B cell (primary cell): ENCODE measurements at regions not wholly inside any gene's neighbourhood (a gene's known extent, or its start where the extent isn't known, plus 50 kb on each side); places are given as distances from the start of the nearest gene placed in this dataset.
"Not testable (repeated sequence)": the region's sequence is repeated elsewhere in the genome, so short reads cannot be mapped to it uniquely, and the experiment has no call there.

Experiments
- ATAC-seq: fragments of 200-7000 bp; cut with Tn5 transposase; one replicate; pipeline ENCODE4 v1.10.0; 2021; ENCODE audit warnings: low read depth, mild to moderate bottlenecking, moderate number of reproducible peaks, moderate library complexity
- CTCF ChIA-PET: fragments of 350-600 bp; sonication (Branson Sonifier 250); formaldehyde crosslinking; loops from one replicate; lab custom pipeline; 2021; ENCODE audit warnings: antibody characterized with exemption, inconsistent platforms; lab: Charles Lee
- POLR2A ChIA-PET: fragments of 350-600 bp; sonication (Branson Sonifier 250); formaldehyde crosslinking; loops from one replicate; lab custom pipeline; 2021; ENCODE audit warnings: antibody characterized with exemption; lab: Charles Lee
- DNase-seq: peaks from one replicate; pipeline ENCODE4 v3.0.0; 2013
- H2AFZ ChIP-seq: 2 replicates; pipeline ENCODE4 v1.6.1; 2012; ENCODE audit warnings: mild to moderate bottlenecking, low read depth, low read length; ENCODE audit not compliant: insufficient read depth, poor library complexity, severe bottlenecking
- H3K27ac ChIP-seq, 2 donors: 1 replicate in 1 of 2; 2 replicates in 1 of 2; pipeline ENCODE4 v1.5.1; 2012 to 2013; ENCODE audit warnings: low read length in 2 of 2, mild to moderate bottlenecking in 2 of 2, moderate library complexity in 1 of 2
- H3K27me3 ChIP-seq, 4 experiments: fragments of 200-600 bp in 1 of 4; sonication (generic) in 1 of 4; replicated peaks in 1 of 4; 1 replicate in 2 of 4; 2 replicates in 2 of 4; pipeline versions ENCODE4 v1.6.1 to v1.7.0; 2013 to 2016; ENCODE audit warnings: low read length in 3 of 4, mild to moderate bottlenecking in 2 of 4, mixed read lengths in 1 of 4, moderate library complexity in 1 of 4; ENCODE audit not compliant: insufficient read depth in 4 of 4, control insufficient read depth in 3 of 4; ENCODE audit errors: control extremely low read depth in 1 of 4
- H3K36me3 ChIP-seq, 2 experiments: replicated peaks in 1 of 2; 1 replicate in 1 of 2; 2 replicates in 1 of 2; pipeline versions ENCODE4 v1.6.1 to v1.7.1; 2013; ENCODE audit warnings: low read length in 1 of 2; ENCODE audit not compliant: insufficient read depth in 2 of 2, control insufficient read depth in 1 of 2; ENCODE audit errors: control extremely low read depth in 1 of 2, extremely low read depth in 1 of 2
- H3K4me1 ChIP-seq, 2 donors: fragments of 200-600 bp in 1 of 2; sonication (generic) in 1 of 2; 1 replicate in 1 of 2; 2 replicates in 1 of 2; pipeline versions ENCODE4 v1.5.1 to v1.6.1; 2013 to 2017; ENCODE audit warnings: low read length in 2 of 2; ENCODE audit not compliant: control insufficient read depth in 2 of 2, insufficient read depth in 2 of 2
- H3K4me2 ChIP-seq: replicated peaks from 2 replicates; pipeline ENCODE3; 2012; ENCODE audit warnings: mild to moderate bottlenecking, low read depth, low read length; ENCODE audit not compliant: poor library complexity, severe bottlenecking
- H3K4me3 ChIP-seq, 5 experiments: fragments of 200-600 bp in 1 of 5; sonication (generic) in 1 of 5; 1 replicate in 3 of 5; 2 replicates in 2 of 5; pipeline versions ENCODE4 v1.5.1 to v1.7.0; 2011 to 2016; ENCODE audit warnings: low read length in 4 of 5, mild to moderate bottlenecking in 4 of 5, low read depth in 2 of 5, control low read depth in 1 of 5, moderate library complexity in 1 of 5; ENCODE audit not compliant: insufficient read depth in 1 of 5; ENCODE audit errors: control extremely low read depth in 1 of 5, extremely low read depth in 1 of 5
- H3K79me2 ChIP-seq: fragments of 200-600 bp; sonication (generic); one replicate; pipeline ENCODE4 v1.6.0; 2016; ENCODE audit warnings: low read length; ENCODE audit not compliant: control insufficient read depth, insufficient read depth
- H3K9ac ChIP-seq: fragments of 200-600 bp; sonication (generic); 2 replicates; pipeline ENCODE4 v1.6.1; 2017; ENCODE audit warnings: mild to moderate bottlenecking, low read length, moderate library complexity
- H3K9me3 ChIP-seq, 3 donors: one replicate each; pipeline versions ENCODE4 v1.6.1 to v1.7.1; 2013; ENCODE audit warnings: low read length in 2 of 3; ENCODE audit not compliant: control insufficient read depth in 2 of 3, insufficient read depth in 1 of 3; ENCODE audit errors: control extremely low read depth in 1 of 3
- H4K20me1 ChIP-seq: 2 replicates; pipeline ENCODE4 v1.6.0; 2012; ENCODE audit warnings: mild to moderate bottlenecking, low read length; ENCODE audit not compliant: insufficient read depth, control insufficient read depth, poor library complexity, severe bottlenecking
- H3K27ac Mint-ChIP-seq: one replicate; pipeline ENCODE4 v1.8.0; 2021; ENCODE audit warnings: mixed read lengths
- H3K27me3 Mint-ChIP-seq: one replicate; pipeline ENCODE4 v1.8.0; 2021; ENCODE audit warnings: mixed read lengths
- H3K4me1 Mint-ChIP-seq: one replicate; pipeline ENCODE4 v1.8.0; 2021; ENCODE audit warnings: mixed read lengths
- H3K4me3 Mint-ChIP-seq: one replicate; pipeline ENCODE4 v1.8.0; 2021; ENCODE audit warnings: mixed read lengths
- H3K9me3 Mint-ChIP-seq: one replicate; pipeline ENCODE4 v1.8.0; 2022; ENCODE audit warnings: mixed read lengths; ENCODE audit not compliant: insufficient read depth
- CTCF ChIP-seq: fragments of 200-600 bp; IDR thresholded peaks from one replicate; pipeline ENCODE4 v1.8.0; 2022; ENCODE audit warnings: antibody characterized with exemption, mild to moderate bottlenecking
- EZH2 ChIP-seq: IDR thresholded peaks from 2 replicates; pipeline ENCODE4 v1.6.1; 2012; ENCODE audit warnings: borderline replicate concordance, low read depth, mild to moderate bottlenecking, moderate library complexity, low read length; ENCODE audit not compliant: insufficient read depth, poor library complexity, severe bottlenecking
- WGBS: methylation state at CpG from one replicate; pipeline ENCODE4 v1.1.5; 2013; ENCODE audit warnings: missing lambda C conversion rate; ENCODE audit not compliant: insufficient coverage; 5-methylcytosine and 5-hydroxymethylcytosine counted together
- intact Hi-C: fragments of 100-400 bp; cut with micrococcal nuclease; formaldehyde crosslinking; loops from one replicate; pipeline ENCODE4 v1.10.0; 2022

GRCh38 chr13:65353951-65354350 is 1876.2 kb downstream of the PCDH9 start:
- Histone ChIP-seq H3K36me3 (no peaks in the 10 kb centered on the region), H3K4me3 (no peak overlapping the region), H2AFZ (no peak overlapping the region), H3K27me3 (no peaks in the 10 kb centered on the region), H4K20me1 (no peaks in the 10 kb centered on the region), H3K27ac (no peak overlapping the region), H3K4me2 (no peak overlapping the region), H3K9me3 (peaks cover 0 to 16% (median 1%) of the 10 kb centered on the region in 3 donors), H3K79me2 (no peaks in the 10 kb centered on the region), H3K9ac (no peak overlapping the region), H3K4me1 (no peaks in the 10 kb centered on the region)
- WGBS, result 91% methylated on average over 2 of the region's 2 CpGs
- DNase-seq (no peak), ATAC-seq (no peak)
- Mint-ChIP-seq H3K27me3 (no peaks in the 10 kb centered on the region), H3K4me1 (no peaks in the 10 kb centered on the region), H3K27ac (no peak overlapping the region), H3K9me3 (peaks cover 2% of the 10 kb centered on the region), H3K4me3 (no peak overlapping the region)
- intact Hi-C loops, result no loop called here
- CTCF ChIA-PET, result no interaction called here
- POLR2A ChIA-PET, result no interaction called here
- TF ChIP-seq EZH2, result no peak
- no peak for TF ChIP-seq CTCF

- H2AFZ ChIP-seq, H4K20me1 ChIP-seq, CTCF ChIA-PET, H3K4me1 ChIP-seq, H3K27ac Mint-ChIP-seq, H3K27me3 Mint-ChIP-seq, H3K9me3 Mint-ChIP-seq, DNase-seq, H3K4me3 ChIP-seq, H3K9ac ChIP-seq, H3K27ac ChIP-seq, POLR2A ChIA-PET, H3K4me3 Mint-ChIP-seq, H3K79me2 ChIP-seq, intact Hi-C loops, H3K27me3 ChIP-seq, H3K4me1 Mint-ChIP-seq, H3K36me3 ChIP-seq, H3K4me2 ChIP-seq, ATAC-seq: not testable (repeated sequence)
- peaks cover 0 to 16% (median 1%) of the 10 kb centered on the region in 3 donors for H3K9me3 ChIP-seq
- 87% methylated on average over 3 of the region's 3 CpGs for WGBS
Measured at GRCh38 chr13:65353150-65353549, 1877.0 kb downstream of the PCDH9 start.
